BE2C (cell line): ENCODE measurements at regions not wholly inside any gene's neighbourhood (a gene's known extent, or its start where the extent isn't known, plus 50 kb on each side); places are given as distances from the start of the nearest gene placed in this dataset.

Experiments used
- DNase-seq: peaks from one replicate; pipeline ENCODE4 v3.0.0-alpha.2; 2020
- H3K27me3 ChIP-seq: fragments of 250-450 bp; sonication (Bioruptor Pico); 2 replicates; pipeline ENCODE4 v1.5.1; 2020; ENCODE audit warnings: mild to moderate bottlenecking
- H3K36me3 ChIP-seq: fragments of 250-450 bp; sonication (Bioruptor Pico); 2 replicates; pipeline ENCODE4 v1.5.1; 2020; ENCODE audit warnings: mild to moderate bottlenecking
- H3K4me1 ChIP-seq: fragments of 250-450 bp; sonication (Bioruptor Pico); 2 replicates; pipeline ENCODE4 v1.5.1; 2020
- H3K4me3 ChIP-seq: 2 replicates; pipeline ENCODE4 v1.5.1; 2011; ENCODE audit warnings: low read depth, low read length
- H3K9me3 ChIP-seq: fragments of 250-450 bp; sonication (Bioruptor Pico); 2 replicates; pipeline ENCODE4 v1.5.1; 2020
- TF ChIP-seq, protein P1 (sequence below): IDR thresholded peaks from 2 replicates; pipeline ENCODE4 v1.5.1; 2012; ENCODE audit warnings: mild to moderate bottlenecking, low read depth, low read length

DNA sequence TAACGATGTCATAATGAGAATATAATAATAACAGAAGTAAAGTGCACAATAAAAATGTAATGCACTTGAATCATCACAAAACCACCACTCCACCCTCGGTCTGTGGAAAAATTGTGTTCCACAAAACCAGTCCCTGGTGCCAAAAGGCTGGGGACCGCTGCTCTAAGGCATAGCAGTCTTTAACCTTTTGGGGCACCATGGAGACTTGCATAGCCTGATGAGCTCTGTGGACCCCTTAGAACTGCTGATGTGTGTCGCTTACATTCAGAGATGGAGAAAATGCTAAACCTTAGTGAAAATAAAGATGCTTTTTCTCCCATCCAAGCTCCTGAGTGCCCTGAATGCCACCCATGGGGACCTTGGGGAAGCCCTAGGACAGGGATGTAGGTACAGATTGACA, 87.6 kb upstream of the SEPTIN5 start:
- H3K4me3 ChIP-seq: no peak overlapping the region
- no peaks in the 10 kb centered on the region for H3K27me3 ChIP-seq
- peaks cover 2% of the 10 kb centered on the region for H3K4me1 ChIP-seq
- TF ChIP-seq, protein P1, sequence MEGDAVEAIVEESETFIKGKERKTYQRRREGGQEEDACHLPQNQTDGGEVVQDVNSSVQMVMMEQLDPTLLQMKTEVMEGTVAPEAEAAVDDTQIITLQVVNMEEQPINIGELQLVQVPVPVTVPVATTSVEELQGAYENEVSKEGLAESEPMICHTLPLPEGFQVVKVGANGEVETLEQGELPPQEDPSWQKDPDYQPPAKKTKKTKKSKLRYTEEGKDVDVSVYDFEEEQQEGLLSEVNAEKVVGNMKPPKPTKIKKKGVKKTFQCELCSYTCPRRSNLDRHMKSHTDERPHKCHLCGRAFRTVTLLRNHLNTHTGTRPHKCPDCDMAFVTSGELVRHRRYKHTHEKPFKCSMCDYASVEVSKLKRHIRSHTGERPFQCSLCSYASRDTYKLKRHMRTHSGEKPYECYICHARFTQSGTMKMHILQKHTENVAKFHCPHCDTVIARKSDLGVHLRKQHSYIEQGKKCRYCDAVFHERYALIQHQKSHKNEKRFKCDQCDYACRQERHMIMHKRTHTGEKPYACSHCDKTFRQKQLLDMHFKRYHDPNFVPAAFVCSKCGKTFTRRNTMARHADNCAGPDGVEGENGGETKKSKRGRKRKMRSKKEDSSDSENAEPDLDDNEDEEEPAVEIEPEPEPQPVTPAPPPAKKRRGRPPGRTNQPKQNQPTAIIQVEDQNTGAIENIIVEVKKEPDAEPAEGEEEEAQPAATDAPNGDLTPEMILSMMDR: no peak
- no peak for DNase-seq
- H3K36me3 ChIP-seq: no peaks in the 10 kb centered on the region
- H3K9me3 ChIP-seq: no peaks in the 10 kb centered on the region

DNA sequence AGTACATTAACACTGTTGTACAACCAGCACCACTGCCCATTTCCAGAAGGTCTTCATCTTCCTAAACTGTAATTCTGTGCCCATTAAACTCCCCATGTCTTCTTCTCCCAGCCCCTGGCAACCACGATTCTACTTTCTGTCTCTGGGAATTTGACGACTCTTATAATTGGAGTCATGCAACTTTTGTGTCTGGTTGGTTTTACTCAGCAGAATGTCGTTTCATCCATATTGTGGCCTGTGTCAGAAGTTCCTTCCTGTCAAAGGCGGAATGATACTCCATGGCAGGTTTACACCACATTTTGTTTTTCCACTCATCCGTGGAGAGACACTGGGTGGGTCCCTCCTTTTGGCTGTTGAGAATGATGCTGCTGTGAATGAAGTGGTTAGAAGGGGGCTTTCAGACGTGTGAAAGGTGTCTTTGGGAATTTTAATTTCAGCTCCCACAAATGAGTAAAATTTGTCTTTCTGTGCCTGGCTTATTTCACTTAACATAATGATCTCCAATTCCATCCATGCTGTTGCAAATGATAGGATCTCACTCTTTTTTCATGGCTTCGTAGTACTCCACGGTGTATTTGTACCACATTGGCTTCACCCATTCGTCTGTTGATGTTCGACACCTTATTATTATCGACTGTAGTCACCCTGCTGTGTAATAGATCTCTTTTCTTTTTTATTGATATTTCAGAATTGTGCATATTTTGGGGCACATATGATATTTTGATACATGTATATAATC, 86.1 kb upstream of the SEPTIN5 start:
- TF ChIP-seq, protein P1: no peak
- H3K27me3 ChIP-seq: no peaks in the 10 kb centered on the region
- DNase-seq: no peak
- no peak overlapping the region for H3K4me3 ChIP-seq
- H3K9me3 ChIP-seq: no peaks in the 10 kb centered on the region
- H3K36me3 ChIP-seq: no peaks in the 10 kb centered on the region
- no peaks in the 10 kb centered on the region; the same call in none of the 2 replicates for H3K4me1 ChIP-seq

DNA sequence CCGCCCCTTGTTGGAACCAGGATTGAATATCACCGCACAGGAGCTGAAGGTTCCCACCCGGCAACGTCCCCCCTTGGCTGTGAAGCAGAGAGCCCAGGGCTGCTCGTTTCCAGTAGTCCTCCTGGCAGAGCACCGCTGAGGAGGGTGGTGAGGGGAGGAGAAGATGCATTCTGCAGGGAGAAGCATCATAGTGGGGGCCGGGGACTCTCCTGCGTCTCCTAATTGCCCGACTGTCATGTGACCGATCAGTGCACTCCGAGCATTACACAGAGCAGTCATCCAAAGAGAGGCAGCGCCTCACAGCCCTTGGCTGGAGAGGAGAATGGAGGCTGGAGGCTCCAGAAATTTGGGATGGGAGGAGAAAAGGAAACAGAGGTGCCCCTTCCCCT, 85.0 kb upstream of the SEPTIN5 start:
- Histone ChIP-seq H3K36me3 (no peaks in the 10 kb centered on the region), H3K27me3 (no peaks in the 10 kb centered on the region), H3K4me3 (no peak overlapping the region), H3K4me1 (no peaks in the 10 kb centered on the region; the same call in 1 of the 2 replicates), H3K9me3 (no peaks in the 10 kb centered on the region)
- no peak for DNase-seq
- TF ChIP-seq, protein P1: no peak

DNA sequence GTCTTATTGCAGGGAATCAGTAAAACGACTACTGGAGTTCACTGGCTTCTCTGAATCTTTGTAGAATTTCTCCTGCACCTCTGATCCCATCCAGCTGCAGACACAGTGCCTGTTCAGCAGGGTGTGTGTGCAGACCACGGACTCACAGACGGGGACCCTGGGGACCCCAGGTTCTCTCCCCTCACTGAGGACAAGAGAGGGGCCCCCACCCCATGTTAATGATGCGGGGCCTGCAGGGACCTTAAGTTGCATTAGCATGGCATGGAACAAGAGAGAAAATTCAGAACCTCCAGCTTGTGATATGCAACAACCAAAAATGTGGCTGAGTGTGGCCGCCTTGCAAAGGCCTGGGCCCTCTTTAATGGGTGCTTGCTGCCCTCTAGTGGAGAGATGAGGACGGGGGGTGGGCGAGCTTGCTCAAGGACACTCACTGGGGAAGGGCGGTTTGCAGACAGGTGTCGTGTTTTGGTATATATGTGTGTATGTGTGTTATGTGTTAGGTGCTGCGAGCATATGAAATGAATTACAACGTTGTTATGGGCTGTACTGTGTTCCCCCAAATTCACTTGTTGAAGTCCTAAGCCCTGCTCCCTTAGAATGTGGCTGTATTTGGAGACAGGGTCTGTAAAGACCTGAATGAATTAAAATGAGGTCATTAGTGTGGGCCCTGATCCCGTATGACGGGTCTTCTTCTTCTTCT, 84.4 kb upstream of the SEPTIN5 start:
- H3K36me3 ChIP-seq: no peaks in the 10 kb centered on the region

DNA sequence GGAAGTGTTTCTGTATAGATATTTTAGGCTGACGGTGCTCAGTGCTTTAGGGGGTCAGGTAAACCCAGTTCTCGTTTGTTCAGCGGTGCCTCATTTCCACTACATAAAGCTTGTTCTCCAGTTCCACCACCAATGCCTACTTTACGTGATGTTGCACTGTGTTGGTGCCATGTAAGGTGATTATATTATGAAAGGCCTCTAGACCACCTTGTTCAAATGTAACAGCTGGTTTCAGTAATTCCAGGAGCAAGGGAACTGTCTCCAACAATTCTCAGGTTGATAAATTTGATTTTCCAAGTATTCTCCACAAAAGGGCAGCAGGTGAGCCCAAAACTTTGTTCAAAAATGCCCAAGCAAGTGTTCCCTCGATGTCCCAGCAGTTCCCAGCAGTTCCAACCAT, 83.7 kb upstream of the SEPTIN5 start:
- TF ChIP-seq, protein P1: 0 out of 2 replicates have a peak, but pooled peaks have one; percentile 1
- H3K36me3 ChIP-seq: no peaks in the 10 kb centered on the region
- no peaks in the 10 kb centered on the region for H3K27me3 ChIP-seq
- no peak overlapping the region for H3K4me3 ChIP-seq
- no peak for DNase-seq
- H3K4me1 ChIP-seq: no peaks in the 10 kb centered on the region; the same call in 1 of the 2 replicates
- H3K9me3 ChIP-seq: no peaks in the 10 kb centered on the region

More for the DNA sequence above, 84.4 kb upstream of the SEPTIN5 start:
- peak; percentile 86 for DNase-seq
- Histone ChIP-seq H3K27me3 (no peaks in the 10 kb centered on the region), H3K4me3 (no peak overlapping the region), H3K9me3 (no peaks in the 10 kb centered on the region), H3K4me1 (no peaks in the 10 kb centered on the region; the same call in 1 of the 2 replicates)
- TF ChIP-seq, protein P1: peak; percentile 98
